ENCODE measurements at regions not wholly inside any gene's neighbourhood (a gene's known extent, or its start where the extent isn't known, plus 50 kb on each side); places are given as distances from the start of the nearest gene placed in this dataset.

DNA sequence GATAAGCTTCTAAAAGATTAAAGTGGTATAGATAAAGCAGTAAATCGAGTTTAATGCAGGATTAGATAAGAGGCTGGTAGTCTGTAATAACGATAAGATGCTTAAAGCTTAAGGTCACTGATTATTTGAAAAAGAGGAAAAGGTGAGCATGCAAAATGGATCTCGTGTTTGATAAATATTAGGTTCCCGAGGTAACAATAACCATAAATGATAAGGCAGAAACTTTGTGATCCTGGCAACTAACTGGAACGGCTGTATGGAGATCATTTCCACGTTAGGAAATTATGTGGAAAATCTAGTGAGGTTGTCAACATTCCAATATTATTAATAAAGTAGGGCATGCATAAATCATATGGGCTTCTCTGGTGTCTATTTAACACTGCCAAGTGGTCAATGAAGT is 255.5 kb downstream of the EFCAB11 start:
- TF ChIP-seq, protein P1, sequence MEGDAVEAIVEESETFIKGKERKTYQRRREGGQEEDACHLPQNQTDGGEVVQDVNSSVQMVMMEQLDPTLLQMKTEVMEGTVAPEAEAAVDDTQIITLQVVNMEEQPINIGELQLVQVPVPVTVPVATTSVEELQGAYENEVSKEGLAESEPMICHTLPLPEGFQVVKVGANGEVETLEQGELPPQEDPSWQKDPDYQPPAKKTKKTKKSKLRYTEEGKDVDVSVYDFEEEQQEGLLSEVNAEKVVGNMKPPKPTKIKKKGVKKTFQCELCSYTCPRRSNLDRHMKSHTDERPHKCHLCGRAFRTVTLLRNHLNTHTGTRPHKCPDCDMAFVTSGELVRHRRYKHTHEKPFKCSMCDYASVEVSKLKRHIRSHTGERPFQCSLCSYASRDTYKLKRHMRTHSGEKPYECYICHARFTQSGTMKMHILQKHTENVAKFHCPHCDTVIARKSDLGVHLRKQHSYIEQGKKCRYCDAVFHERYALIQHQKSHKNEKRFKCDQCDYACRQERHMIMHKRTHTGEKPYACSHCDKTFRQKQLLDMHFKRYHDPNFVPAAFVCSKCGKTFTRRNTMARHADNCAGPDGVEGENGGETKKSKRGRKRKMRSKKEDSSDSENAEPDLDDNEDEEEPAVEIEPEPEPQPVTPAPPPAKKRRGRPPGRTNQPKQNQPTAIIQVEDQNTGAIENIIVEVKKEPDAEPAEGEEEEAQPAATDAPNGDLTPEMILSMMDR (IDR thresholded peaks at IDR 0.05) = no peak
- no peak for TF ChIP-seq POLR2A (IDR thresholded peaks at IDR 0.05)
